PC-9 (cell line): ENCODE measurements at regions not wholly inside any gene's neighbourhood (a gene's known extent, or its start where the extent isn't known, plus 50 kb on each side); places are given as distances from the start of the nearest gene placed in this dataset.

Source experiments
- CTCF ChIP-seq: fragments of 200-600 bp; sonication (generic); conservative IDR thresholded peaks from 2 replicates; pipeline ENCODE4 v1.6.1; 2017; ENCODE audit warnings: mixed run types, antibody characterized with exemption, mild to moderate bottlenecking, moderate library complexity
- EZH2 ChIP-seq: fragments of 200-600 bp; sonication (generic); IDR thresholded peaks from 2 replicates; pipeline ENCODE4 v1.8.0; 2017; ENCODE audit warnings: antibody characterized with exemption, low read depth

GRCh38 chr20:23253524-23253923 lies 97.1 kb upstream of the NXT1 start:
- TF ChIP-seq CTCF (no peak), EZH2 (no peak)
